ENCODE measurements at regions not wholly inside any gene's neighbourhood (a gene's known extent, or its start where the extent isn't known, plus 50 kb on each side); places are given as distances from the start of the nearest gene placed in this dataset.

DNA sequence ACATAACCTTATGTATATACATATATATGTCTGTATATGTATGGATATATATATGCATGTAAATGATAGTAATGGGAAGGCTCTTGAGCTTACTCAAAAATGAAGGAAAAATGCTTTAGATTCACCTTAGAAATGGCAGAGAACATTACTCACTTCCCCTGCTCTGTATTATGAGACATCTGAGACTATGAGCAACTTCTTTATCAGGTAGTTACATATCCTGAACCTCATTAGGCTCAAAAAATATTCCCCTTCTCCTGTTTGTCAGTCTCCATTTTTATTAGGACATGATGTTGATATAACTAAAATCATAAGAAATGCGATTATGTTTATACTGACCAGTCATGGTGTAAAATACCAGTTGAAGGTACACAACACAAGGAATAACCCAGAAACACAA lies 800.1 kb upstream of the ZWINT start:
- no peak overlapping the region for H3K27ac Mint-ChIP-seq
- ChIA-PET CTCF (ENCODE audit: partially characterized antibody) (no interaction called here), POLR2A (ENCODE audit: partially characterized antibody) (no interaction called here)
- H3K4me1 ChIP-seq (ENCODE audit: insufficient read depth, low read length): no peaks in the 10 kb centered on the region
- no peak overlapping the region for H3K4me3 Mint-ChIP-seq
- no peaks in the 10 kb centered on the region for H3K36me3 ChIP-seq (ENCODE audit: insufficient read depth, low read length)
- no peak overlapping the region for H3K27ac ChIP-seq (ENCODE audit: low read depth, low read length)
- no peaks in the 10 kb centered on the region for H3K27me3 ChIP-seq (ENCODE audit: insufficient read depth, low read length)
- no peaks in the 10 kb centered on the region for H3K36me3 Mint-ChIP-seq
- no peaks in the 10 kb centered on the region for H3K27me3 Mint-ChIP-seq
- intact Hi-C loops (cut with micrococcal nuclease): no loop called here
- no peak for DNase-seq
- H3K4me1 Mint-ChIP-seq: no peaks in the 10 kb centered on the region
- H3K9me3 ChIP-seq (ENCODE audit: control insufficient read depth in 1 of 2, low read length in 2 of 2): peaks cover 0 to 5% of the 10 kb centered on the region in 2 donors
- H3K9me3 Mint-ChIP-seq: peaks cover 0 to 13% (median 6%) of the 10 kb centered on the region in 8 donors
- H3K4me3 ChIP-seq (ENCODE audit: low read length in 2 of 2): no peak overlapping the region

- intact Hi-C loops (cut with micrococcal nuclease): no loop called here
- no peaks in the 10 kb centered on the region for H3K4me1 Mint-ChIP-seq
Measured at GRCh38 chr10:57145548-57145947, 784.5 kb upstream of the ZWINT start.

GRCh38 chr10:57142925-57143576 lies 782.0 kb upstream of the ZWINT start:
- H3K36me3 ChIP-seq (ENCODE audit: insufficient read depth, low read length): no peaks in the 10 kb centered on the region
- ChIA-PET CTCF (ENCODE audit: partially characterized antibody) (no interaction called here), POLR2A (ENCODE audit: partially characterized antibody) (no interaction called here)
- Mint-ChIP-seq H3K9me3 (peaks cover 0 to 19% (median 7%) of the 10 kb centered on the region in 8 donors), H3K27me3 (no peaks in the 10 kb centered on the region), H3K27ac (no peak overlapping the region), H3K36me3 (no peaks in the 10 kb centered on the region), H3K4me1 (no peaks in the 10 kb centered on the region), H3K4me3 (no peak overlapping the region)
- H3K9me3 ChIP-seq (ENCODE audit: control insufficient read depth in 1 of 2, low read length in 2 of 2): no peaks in the 10 kb centered on the region
- no peak overlapping the region for H3K4me3 ChIP-seq (ENCODE audit: low read length in 2 of 2)
- intact Hi-C loops (cut with micrococcal nuclease): no loop called here
- DNase-seq: no peak
- no peaks in the 10 kb centered on the region for H3K4me1 ChIP-seq (ENCODE audit: insufficient read depth, low read length)
- H3K27me3 ChIP-seq (ENCODE audit: insufficient read depth, low read length): no peaks in the 10 kb centered on the region
- H3K27ac ChIP-seq (ENCODE audit: low read depth, low read length): no peak overlapping the region

More at GRCh38 chr10:57145548-57145947, 784.5 kb upstream of the ZWINT start:
- Histone ChIP-seq H3K27ac (ENCODE audit: low read depth, low read length) (no peak overlapping the region), H3K9me3 (ENCODE audit: control insufficient read depth in 1 of 2, low read length in 2 of 2) (no peaks in the 10 kb centered on the region), H3K36me3 (ENCODE audit: insufficient read depth, low read length) (no peaks in the 10 kb centered on the region), H3K4me1 (ENCODE audit: insufficient read depth, low read length) (no peaks in the 10 kb centered on the region), H3K4me3 (ENCODE audit: low read length in 2 of 2) (no peak overlapping the region), H3K27me3 (ENCODE audit: insufficient read depth, low read length) (no peaks in the 10 kb centered on the region)
- POLR2A ChIA-PET (ENCODE audit: partially characterized antibody): no interaction called here
- Mint-ChIP-seq H3K27me3 (no peaks in the 10 kb centered on the region), H3K27ac (no peak overlapping the region), H3K9me3 (peaks cover 0 to 17% (median 8%) of the 10 kb centered on the region in 8 donors), H3K36me3 (no peaks in the 10 kb centered on the region), H3K4me3 (no peak overlapping the region)
- DNase-seq: no peak
- CTCF ChIA-PET (ENCODE audit: partially characterized antibody): no interaction called here

DNA sequence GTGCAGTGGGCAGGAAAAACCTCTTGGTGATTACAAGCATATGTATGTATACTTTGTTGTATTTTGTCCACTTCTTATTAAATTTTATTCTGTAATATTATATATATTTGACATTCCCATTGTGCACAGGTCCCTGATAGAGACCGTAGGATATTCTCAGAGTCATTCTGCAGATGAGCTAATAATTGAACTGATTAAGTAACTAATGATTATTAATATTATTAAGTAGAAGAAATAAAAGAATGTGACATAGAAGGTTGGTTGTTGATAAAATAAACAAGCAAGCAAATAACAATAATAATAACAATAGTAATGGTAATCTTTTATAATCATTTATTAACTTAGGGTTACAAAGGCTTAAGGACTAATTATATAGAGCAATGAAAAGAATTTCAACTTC lies 780.6 kb upstream of the ZWINT start:
- POLR2A ChIA-PET (ENCODE audit: partially characterized antibody): no interaction called here
- Mint-ChIP-seq H3K4me3 (no peak overlapping the region), H3K36me3 (no peaks in the 10 kb centered on the region), H3K27ac (no peak overlapping the region), H3K27me3 (no peaks in the 10 kb centered on the region), H3K4me1 (no peaks in the 10 kb centered on the region), H3K9me3 (peaks cover 2 to 12% (median 4%) of the 10 kb centered on the region in 8 donors)
- H3K27ac ChIP-seq (ENCODE audit: low read depth, low read length): no peak overlapping the region
- H3K27me3 ChIP-seq (ENCODE audit: insufficient read depth, low read length): no peaks in the 10 kb centered on the region
- no peaks in the 10 kb centered on the region for H3K36me3 ChIP-seq (ENCODE audit: insufficient read depth, low read length)
- H3K4me3 ChIP-seq (ENCODE audit: low read length in 2 of 2): no peak overlapping the region
- H3K9me3 ChIP-seq (ENCODE audit: control insufficient read depth in 1 of 2, low read length in 2 of 2): no peaks in the 10 kb centered on the region
- H3K4me1 ChIP-seq (ENCODE audit: insufficient read depth, low read length): no peaks in the 10 kb centered on the region
- intact Hi-C loops (cut with micrococcal nuclease): no loop called here
- no peak for DNase-seq
- CTCF ChIA-PET (ENCODE audit: partially characterized antibody): no interaction called here

DNA sequence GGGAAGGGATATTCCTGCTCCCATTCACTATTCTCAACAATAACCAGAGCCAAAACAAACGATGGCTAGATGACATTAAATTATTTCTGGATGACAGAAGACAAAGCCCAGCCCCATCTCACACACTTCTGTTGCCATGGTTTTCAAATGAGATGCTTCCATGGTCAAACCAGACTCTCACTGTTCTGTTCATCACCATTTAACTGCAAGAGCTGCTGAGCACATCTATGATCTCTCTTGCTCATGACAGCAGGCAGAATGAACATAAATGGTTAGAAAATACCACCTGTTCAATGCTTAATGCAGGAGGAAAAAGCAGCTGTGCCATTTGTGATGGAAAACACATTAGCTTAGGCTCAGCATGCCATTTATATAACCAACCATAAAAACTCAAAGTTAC lies 758.6 kb upstream of the ZWINT start:
- Histone ChIP-seq H3K36me3 (ENCODE audit: insufficient read depth, low read length) (no peaks in the 10 kb centered on the region), H3K27ac (ENCODE audit: low read depth, low read length) (no peak overlapping the region), H3K4me1 (ENCODE audit: insufficient read depth, low read length) (no peaks in the 10 kb centered on the region), H3K9me3 (ENCODE audit: control insufficient read depth in 1 of 2, low read length in 2 of 2) (no peaks in the 10 kb centered on the region), H3K27me3 (ENCODE audit: insufficient read depth, low read length) (no peaks in the 10 kb centered on the region), H3K4me3 (ENCODE audit: low read length in 2 of 2) (no peak overlapping the region)
- POLR2A ChIA-PET (ENCODE audit: partially characterized antibody): no interaction called here
- H3K36me3 Mint-ChIP-seq: no peaks in the 10 kb centered on the region
- no peaks in the 10 kb centered on the region for H3K4me1 Mint-ChIP-seq
- intact Hi-C loops (cut with micrococcal nuclease): no loop called here
- H3K27ac Mint-ChIP-seq: no peak overlapping the region
- no peaks in the 10 kb centered on the region for H3K27me3 Mint-ChIP-seq
- CTCF ChIA-PET (ENCODE audit: partially characterized antibody): no interaction called here
- DNase-seq: peak in 1 of 5 donors; percentile 13
- H3K9me3 Mint-ChIP-seq: peaks cover 0 to 16% (median 6%) of the 10 kb centered on the region in 8 donors
- H3K4me3 Mint-ChIP-seq: no peak overlapping the region

DNA sequence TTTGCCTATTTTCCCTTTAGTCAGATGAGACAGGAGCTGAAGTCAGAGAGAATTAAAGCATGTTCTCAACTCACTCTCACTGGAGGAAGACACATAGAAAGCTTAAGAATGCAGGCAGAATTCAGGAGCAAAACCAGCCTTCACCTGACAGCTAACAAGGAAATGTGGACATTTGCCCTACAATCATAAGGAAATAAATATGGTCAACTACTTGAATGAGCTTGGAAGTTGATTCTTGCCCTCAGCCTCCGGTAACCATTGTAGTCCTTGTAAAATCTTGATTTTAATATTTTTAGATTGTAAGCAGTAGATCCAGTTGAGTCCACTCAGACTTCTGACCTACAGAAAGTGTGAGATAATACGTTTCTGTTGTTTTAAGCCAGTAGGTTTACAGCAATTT lies 752.5 kb upstream of the ZWINT start:
- Mint-ChIP-seq H3K27ac (no peak overlapping the region), H3K4me1 (no peaks in the 10 kb centered on the region), H3K27me3 (no peaks in the 10 kb centered on the region), H3K4me3 (no peak overlapping the region), H3K9me3 (peaks cover 0 to 11% (median 3%) of the 10 kb centered on the region in 8 donors), H3K36me3 (no peaks in the 10 kb centered on the region)
- intact Hi-C loops (cut with micrococcal nuclease): no loop called here
- H3K36me3 ChIP-seq (ENCODE audit: insufficient read depth, low read length): no peaks in the 10 kb centered on the region
- ChIA-PET CTCF (ENCODE audit: partially characterized antibody) (no interaction called here), POLR2A (ENCODE audit: partially characterized antibody) (no interaction called here)
- no peaks in the 10 kb centered on the region for H3K4me1 ChIP-seq (ENCODE audit: insufficient read depth, low read length)
- no peaks in the 10 kb centered on the region for H3K9me3 ChIP-seq (ENCODE audit: control insufficient read depth in 1 of 2, low read length in 2 of 2)
- DNase-seq: no peak
- H3K27me3 ChIP-seq (ENCODE audit: insufficient read depth, low read length): no peaks in the 10 kb centered on the region
- H3K4me3 ChIP-seq (ENCODE audit: low read length in 2 of 2): no peak overlapping the region
- no peak overlapping the region for H3K27ac ChIP-seq (ENCODE audit: low read depth, low read length)

DNA sequence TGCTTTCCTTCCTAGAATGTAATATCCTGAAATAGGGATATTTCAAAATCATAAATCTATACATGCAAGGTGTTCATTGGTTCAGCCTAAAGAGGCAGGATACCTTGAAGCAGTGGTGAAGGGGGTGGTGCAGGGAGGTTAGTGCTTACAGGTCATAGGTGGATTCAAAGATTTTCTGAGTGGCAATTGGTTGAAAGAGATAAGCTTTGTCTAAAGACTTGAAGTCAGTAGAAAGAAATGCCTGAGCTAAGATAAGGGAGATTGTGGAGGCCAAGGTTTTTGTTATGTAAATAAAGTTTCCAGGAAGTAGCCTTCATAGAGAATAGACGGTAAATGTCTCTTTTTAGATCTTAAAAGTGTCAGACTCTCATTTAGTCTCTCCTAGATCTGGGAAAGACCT lies 741.2 kb upstream of the ZWINT start:
- no peaks in the 10 kb centered on the region for H3K9me3 ChIP-seq (ENCODE audit: control insufficient read depth in 1 of 2, low read length in 2 of 2)
- H3K27ac Mint-ChIP-seq: no peak overlapping the region
- H3K4me1 ChIP-seq (ENCODE audit: insufficient read depth, low read length): no peaks in the 10 kb centered on the region
- no peak overlapping the region for H3K4me3 Mint-ChIP-seq
- no peak overlapping the region for H3K4me3 ChIP-seq (ENCODE audit: low read length in 2 of 2)
- no peak overlapping the region for H3K27ac ChIP-seq (ENCODE audit: low read depth, low read length)
- no peaks in the 10 kb centered on the region for H3K27me3 ChIP-seq (ENCODE audit: insufficient read depth, low read length)
- intact Hi-C loops (cut with micrococcal nuclease): no loop called here
- DNase-seq: peak in 1 of 5 donors; percentile 13
- CTCF ChIA-PET (ENCODE audit: partially characterized antibody): no interaction called here
- H3K4me1 Mint-ChIP-seq: no peaks in the 10 kb centered on the region
- no peaks in the 10 kb centered on the region for H3K36me3 Mint-ChIP-seq
- POLR2A ChIA-PET (ENCODE audit: partially characterized antibody): no interaction called here
- H3K36me3 ChIP-seq (ENCODE audit: insufficient read depth, low read length): no peaks in the 10 kb centered on the region
- no peaks in the 10 kb centered on the region for H3K27me3 Mint-ChIP-seq
- peaks cover 0 to 15% (median 3%) of the 10 kb centered on the region in 8 donors for H3K9me3 Mint-ChIP-seq

DNA sequence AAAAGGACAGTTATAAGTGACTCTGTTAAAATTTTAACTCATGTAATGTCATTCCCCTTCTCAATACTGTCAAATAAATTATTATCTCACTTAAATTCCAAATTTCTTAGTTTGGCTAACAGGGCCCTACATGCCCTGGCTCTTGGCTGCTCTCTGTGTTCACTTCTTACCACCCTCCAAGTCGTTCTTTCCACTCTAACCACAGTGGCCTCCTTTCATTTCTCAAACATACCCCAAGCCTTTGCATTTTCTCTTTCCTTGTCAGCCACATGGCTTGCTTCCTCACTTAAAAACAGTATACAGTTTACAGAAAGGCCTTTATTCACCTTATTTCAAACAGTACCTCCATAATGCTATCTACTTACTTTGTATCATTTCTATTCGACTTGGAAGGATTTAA lies 737.1 kb upstream of the ZWINT start:
- no peak for DNase-seq
- CTCF ChIA-PET (ENCODE audit: partially characterized antibody): no interaction called here
- no peak overlapping the region for H3K4me3 ChIP-seq (ENCODE audit: low read length in 2 of 2)
- POLR2A ChIA-PET (ENCODE audit: partially characterized antibody): no interaction called here
- H3K9me3 ChIP-seq (ENCODE audit: control insufficient read depth in 1 of 2, low read length in 2 of 2): no peaks in the 10 kb centered on the region
- Mint-ChIP-seq H3K27me3 (no peaks in the 10 kb centered on the region), H3K27ac (no peak overlapping the region), H3K4me3 (no peak overlapping the region), H3K4me1 (no peaks in the 10 kb centered on the region), H3K9me3 (peaks cover 0 to 13% (median 4%) of the 10 kb centered on the region in 8 donors), H3K36me3 (no peaks in the 10 kb centered on the region)
- H3K36me3 ChIP-seq (ENCODE audit: insufficient read depth, low read length): no peaks in the 10 kb centered on the region
- H3K27me3 ChIP-seq (ENCODE audit: insufficient read depth, low read length): no peaks in the 10 kb centered on the region
- H3K27ac ChIP-seq (ENCODE audit: low read depth, low read length): no peak overlapping the region
- H3K4me1 ChIP-seq (ENCODE audit: insufficient read depth, low read length): no peaks in the 10 kb centered on the region
- intact Hi-C loops (cut with micrococcal nuclease): no loop called here

All from CD4-positive, alpha-beta memory T cell (primary cell).